ENCODE measurements at regions not wholly inside any gene's neighbourhood (a gene's known extent, or its start where the extent isn't known, plus 50 kb on each side); places are given as distances from the start of the nearest gene placed in this dataset.

DNA sequence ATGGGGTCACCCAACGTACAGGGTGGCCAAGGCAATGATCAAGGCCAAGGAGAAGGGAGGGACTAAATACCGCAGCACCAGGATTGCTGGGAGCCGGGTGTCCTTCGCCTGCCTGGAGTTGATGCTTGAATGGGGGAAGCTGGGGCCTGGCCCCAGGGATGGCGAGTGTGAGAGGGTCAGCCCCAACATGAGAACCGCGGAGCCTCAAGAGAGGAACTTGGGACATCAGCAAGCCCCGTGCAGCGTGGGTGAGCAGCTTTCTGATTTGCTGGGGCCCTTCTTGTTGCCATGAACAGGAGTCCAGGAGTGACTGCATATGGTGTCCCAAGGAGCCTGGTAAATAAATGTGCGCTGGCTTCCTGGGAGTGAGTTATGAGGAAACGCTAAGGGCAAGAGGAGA is 72.8 kb upstream of the PITRM1 start:
- intact Hi-C loops (cut with micrococcal nuclease), result no loop called here

DNA sequence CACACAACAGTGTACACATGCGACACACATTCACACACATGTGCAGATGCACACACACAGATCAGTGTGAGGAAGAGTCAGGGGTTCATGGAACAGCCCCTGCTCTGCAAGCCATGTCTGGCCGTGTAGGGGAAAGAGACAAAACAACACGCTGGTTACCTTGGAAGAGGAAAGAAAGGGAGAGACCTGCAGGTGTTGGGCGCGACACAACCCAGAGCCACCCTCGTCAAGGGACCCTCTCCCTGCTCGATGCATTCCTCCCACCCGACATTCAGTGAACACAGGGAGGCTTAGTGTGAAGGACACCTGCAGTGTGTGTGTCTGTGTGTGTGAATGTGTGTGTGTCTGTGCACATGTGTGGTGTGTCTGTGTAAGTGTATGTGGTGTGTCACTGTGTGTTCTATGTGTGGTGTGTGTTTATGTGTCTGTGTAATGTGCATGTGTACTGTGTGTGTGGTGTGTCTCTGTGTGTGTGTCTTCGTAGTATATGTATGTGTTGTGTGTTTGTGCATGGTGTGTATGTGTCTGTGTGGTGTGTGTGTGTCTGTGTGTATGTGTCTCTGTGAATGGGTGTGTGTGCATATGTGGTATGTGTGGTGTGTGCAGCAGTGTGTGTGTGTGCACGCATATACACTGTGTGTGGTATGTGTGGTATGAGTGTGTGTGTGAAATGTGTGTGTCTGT is 69.5 kb upstream of the PITRM1 start:
- intact Hi-C loops (cut with micrococcal nuclease), result no loop called here

DNA sequence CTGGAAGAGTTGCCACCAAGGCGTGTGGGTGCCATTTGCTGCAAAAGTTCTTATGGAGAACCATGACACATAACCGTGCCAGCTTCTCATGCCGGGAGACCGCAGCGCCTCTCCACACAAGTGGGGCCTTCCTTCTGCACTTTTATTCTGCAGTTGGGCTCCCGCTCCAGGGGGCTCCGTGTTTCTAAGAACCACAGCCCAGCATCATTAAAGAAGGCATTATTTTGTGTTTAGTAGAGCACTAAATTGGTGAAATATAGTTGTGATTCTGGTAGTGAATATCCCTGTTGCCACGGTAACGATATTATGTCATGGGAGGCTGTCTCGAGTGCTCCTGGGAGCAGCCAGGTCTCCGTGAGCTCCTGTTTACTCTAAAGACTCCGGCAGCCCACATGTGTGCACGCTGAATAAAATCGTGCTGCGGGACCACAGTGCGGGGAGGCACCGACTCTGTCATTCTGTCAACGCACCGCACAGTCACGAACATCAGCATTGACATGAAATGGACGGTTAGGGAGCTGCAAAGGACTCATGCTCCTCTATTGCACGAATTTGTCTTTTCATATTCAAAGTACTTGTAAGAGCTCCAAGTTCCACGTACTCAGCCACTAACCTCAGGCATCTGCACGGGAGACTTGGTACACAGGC is 68.8 kb upstream of the PITRM1 start:
- intact Hi-C loops (cut with micrococcal nuclease), result no loop called here

DNA sequence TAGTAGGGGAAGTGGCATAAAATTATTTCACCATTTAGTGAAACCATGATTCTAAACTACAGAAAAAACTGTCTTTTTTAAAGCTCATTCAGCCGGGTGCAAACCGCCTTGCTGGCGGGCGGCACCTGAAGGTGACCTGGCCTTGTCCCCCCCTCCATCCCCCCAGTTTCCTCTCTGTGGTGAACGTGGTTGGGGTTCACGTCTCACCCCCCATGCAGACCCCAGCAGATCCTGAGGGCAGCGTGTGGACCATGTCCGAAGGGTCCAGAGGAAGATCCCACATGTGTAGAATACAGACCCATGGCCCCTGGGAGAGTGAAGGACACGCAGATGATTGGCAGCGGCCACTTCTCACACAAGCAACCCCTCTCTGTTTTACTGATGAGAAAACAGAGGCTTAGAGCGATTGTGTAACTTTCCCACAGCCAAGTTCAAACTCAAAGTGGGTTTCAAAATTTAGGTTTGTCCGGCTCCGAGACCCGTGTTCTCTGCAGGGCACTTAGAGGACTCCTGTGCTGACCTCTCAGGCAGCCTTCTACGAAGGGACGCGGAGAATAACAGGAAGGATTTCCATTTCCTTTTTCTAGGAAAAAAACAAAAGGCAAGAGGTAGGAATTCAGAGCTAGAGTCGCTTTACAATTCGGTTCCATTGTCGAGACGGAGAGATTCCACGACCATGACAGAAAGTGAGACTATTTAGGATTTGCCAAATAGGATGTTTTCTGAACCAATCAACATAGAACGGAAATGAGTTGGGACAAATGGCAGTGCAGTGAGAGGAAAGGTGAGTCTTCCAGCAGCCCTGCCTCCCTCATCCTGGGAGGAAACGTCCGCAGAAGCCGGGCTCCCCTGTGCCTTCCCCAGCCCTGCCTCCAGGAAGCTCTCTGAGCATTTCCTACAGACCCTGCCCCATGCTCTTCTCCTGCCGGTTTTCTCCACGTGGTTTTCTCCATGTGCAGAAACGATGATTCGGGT is 67.6 kb upstream of the PITRM1 start:
- intact Hi-C loops (cut with micrococcal nuclease), result loop anchor here (1.0 to 2.0 kb wide), 2 partner anchors 537 to 1416 kb away; no protein-coding TSS in a partner anchor

DNA sequence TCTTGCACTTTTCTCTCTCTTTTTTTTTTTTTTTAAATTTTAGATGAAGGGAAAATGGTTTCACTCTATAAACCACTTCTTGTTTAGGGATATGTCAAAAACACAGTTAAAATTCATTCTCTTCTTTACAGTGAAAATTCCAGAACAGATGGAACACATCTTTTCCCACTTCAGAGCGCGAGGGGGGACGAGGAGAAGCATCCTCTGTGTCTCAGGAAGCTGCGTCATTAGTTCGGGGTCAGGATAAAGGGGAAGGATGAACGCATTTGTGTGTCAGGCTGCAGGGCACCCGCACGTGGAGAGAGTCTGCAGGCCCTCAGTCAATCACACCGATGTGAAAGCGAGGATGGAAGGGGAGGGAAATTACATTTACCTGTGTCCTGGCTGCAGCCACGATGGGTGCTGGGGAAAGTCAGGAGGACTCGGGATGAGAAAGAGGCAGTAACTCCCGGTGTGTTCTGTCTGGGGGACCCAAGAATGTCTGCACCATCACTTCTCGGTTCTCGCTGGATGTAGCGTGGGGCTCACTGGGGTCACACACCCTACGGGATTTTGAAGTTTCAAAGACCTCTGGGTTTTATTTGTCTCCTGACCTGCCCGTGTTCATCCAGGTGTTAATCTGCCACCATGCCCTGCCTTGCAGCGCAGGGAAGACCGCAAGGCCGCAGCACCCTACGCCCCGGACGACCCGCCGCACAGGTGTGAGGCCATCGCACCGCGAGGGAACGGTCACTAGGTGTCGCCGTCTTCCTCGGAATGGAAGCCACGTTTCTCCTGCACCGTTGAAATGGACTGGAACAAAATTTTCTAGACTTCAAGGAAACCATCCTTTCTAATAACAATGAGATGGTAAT is 66.7 kb upstream of the PITRM1 start:
- intact Hi-C loops (cut with micrococcal nuclease), result loop anchor here (1.0 to 2.0 kb wide), 2 partner anchors 538 to 1417 kb away; no protein-coding TSS in a partner anchor

DNA sequence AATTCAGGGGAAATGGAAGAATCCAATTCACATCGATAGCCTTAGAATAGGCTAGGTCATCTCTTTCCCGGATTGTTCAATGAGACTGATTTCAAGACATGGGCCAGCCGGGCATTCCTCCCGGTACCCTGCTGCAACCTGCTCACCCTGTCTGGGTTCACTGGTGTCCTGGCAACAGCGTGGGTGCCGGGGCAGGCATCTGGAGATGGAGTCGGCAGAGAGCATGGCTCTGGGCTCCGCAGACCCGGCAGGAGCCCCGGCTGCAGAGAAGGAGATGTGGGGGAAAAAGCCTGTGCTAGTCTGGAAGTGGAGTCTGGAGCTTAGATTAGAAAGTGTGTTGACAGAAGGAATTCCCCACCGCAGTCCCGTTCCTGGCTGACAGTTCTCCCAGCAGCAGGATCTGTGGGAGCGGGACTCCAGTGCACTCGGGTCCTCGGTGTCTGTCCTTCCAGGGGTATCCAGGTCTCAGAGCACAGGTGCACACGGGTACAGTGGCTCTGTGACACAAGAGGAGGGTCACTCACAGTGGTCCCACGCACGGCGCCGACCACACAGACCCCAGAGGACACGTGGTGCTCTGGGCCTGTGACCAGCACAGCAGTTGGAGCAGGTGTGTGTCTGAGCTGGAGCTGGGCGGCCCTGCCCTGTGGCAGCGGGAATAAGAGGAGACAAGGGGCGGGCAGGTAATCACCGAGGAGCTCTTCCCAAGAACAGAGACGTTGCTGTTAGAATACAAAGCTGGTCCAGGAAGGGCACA is 65.7 kb upstream of the PITRM1 start:
- intact Hi-C loops (cut with micrococcal nuclease), result loop anchor here (2.0 kb wide), 1 partner anchor 539 kb away; no protein-coding TSS in a partner anchor

DNA sequence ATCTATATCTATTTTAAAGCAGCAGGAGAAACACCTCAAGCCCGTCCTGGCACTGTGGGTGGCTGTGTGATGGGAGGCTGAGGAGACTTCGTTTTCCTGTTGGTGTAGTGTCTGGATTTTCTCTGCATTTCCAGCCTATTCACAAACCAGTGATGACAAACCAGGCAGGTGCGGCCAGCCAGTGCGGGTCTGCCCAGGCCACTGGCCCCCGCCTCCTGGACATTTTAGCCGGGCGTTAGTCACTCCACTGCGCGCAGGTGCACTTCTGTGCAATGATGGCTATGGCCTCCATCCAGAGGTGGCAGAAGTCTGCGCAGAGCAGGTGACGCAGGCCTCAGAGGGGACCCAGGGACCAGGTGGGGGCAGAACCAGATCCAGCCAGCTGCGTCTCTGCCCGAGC is 64.9 kb upstream of the PITRM1 start:
- intact Hi-C loops (cut with micrococcal nuclease), result no loop called here

DNA sequence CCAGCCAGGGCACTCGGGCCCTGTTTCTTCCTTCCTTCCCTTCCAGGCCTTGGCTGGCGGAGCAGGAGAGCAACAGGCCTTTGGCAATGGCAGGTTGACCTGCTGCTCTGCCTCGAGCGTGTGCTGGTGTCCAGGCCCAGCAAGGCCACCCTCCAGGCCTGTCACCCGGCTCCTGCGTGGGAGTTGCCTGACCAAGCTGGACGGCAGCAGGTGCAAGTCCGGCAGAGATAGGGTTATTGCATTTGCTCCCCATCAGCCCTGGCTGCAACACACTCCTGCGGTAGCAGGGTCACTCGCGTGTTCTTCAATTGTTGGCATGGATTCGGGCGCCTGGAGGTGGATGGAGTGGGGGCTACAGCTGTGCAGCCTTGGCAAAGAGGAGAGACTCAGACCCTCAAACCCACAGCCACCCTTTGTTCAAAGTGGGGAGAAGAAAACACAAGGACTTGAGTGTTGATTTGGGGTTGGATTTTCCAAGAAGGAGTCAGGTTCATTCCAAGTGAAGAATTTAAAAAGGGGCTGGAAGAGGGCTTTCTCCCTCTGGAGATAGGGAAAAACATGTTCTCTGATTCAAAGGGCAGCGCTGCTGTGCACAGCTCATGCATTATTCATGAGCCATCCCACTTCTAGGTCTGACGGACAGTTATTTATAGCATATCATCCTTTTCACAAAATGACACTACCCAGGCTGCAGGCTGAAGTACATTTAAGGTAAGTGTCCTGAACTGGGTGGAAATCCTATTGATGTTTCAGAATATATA is 64.2 kb upstream of the PITRM1 start:
- intact Hi-C loops (cut with micrococcal nuclease), result no loop called here

DNA sequence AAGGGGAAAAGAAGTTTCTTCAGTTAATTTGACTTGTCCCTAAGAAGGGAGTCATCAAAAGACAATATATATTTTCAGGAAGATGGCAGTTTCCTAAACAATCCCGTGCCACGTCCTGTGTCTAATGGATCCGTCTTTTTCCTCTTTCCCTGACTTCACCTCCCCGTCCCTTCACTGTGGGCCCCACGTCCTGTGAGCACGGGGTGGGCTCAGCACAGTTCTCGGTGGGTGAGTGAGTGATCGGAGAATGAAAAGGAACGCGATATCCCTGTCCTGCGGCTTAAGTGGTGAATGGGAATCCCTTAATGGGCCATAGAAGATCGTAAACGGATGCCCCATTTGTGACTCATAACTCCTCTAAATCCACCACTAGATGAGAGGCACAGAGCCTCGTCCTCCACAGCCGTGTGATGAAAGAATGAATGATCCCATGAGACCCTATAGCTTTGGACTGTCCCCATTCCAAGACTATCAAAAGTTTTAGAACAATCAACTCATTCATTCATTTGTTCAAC is 63.5 kb upstream of the PITRM1 start:
- intact Hi-C loops (cut with micrococcal nuclease), result no loop called here

DNA sequence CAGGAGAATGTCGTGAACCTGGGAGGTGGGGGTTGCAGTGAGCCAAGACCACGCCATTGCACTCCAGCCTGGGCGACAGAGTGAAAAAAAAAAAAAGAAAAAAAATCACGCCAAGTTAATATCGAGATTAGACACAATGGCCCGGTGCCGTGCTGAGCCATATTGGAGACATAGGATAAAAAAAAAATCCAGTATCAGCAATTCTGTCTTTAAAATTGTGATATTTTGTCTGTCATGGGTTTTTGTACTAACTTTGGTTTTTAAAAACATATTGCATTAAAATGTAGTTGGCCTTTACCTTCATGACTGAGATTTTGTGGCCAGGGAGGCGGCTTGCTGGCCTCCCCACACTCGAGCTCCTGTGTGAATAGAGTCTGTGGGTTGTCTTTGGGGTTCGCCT is 62.8 kb upstream of the PITRM1 start:
- intact Hi-C loops (cut with micrococcal nuclease), result no loop called here

DNA sequence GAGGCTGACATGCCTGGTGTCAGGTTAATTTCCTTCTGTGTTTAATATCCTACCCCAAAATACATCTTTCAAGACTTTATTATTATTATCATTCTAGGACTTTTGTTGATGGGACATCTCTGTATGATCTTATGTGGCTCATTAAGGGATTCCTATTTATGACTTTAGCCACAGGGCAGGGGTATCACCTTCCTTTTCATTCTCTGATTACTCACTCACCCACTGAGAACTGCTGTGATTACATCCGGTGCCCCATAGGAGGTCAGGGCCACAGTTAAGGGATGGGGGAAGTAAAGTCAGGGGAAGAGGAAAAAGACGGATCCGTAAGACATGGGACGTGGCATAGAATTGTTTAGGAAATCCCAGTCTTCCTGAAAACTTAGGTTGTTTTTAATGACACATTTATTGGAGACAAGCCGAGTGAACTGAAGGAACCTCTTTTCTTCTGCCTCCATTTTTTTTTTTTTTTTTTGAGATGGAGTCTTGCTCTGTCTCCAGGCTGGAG is 61.0 kb upstream of the PITRM1 start:
- intact Hi-C loops (cut with micrococcal nuclease), result loop anchor here (5.0 kb wide), 1 partner anchor 41 kb away; no protein-coding TSS in a partner anchor

DNA sequence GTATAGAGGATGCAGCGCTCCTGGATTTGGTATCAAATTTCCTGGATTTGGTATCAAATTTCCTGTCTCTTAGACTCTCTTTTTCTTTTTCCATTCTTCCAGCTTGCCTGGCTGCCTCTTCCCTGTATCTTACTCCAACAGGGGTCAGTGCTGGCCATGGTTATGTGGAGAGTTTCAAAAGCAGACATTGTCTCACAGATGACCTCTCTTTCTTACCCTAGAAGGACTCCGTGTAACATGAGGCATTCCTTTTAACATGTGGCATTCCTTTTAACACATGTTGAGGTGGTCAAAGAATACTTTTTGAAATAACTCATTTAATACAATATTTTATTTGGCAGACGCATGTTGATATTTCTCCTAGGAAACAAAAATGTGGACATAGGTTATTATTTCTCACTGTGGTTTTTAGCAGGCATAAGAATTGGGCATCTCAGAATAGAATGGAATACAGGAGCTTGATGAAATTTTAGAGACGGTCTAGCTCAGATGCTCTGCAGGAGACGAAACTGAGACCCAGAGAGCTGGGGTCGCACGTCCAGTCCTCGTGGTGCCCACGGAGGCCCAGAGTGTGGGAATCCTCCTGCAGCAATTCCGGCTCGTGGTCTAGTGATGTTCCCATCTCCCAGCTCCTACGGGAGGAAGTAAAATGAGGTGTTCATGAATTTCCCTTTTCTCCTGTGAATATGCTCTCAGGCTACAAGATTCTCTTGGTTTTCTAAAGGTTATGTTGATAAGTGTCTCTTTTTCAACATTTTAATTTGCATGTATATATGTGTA is 59.6 kb upstream of the PITRM1 start:
- intact Hi-C loops (cut with micrococcal nuclease), result loop anchor here (5.0 kb wide), 1 partner anchor 40 kb away; no protein-coding TSS in a partner anchor

DNA sequence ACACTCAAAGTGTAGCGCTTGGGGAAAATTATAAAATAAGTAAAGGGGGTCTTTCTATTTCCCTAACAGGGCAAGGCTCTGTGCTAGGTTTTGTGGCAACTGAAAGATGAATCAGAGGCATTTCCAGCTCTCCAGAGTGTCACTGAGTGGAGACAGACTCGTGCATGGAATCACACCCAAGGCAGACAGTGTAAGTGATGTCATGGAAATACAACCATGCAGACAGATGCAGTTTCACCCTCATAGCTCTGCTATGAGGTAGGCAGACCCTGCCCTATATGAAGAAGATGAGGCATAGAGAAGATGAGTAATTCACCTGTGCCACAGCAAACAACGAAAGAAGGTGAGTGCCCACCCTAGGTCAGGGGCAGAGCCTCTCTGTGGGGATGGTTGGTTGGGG is 57.2 kb upstream of the PITRM1 start:
- intact Hi-C loops (cut with micrococcal nuclease), result loop anchor here (5.0 kb wide), 1 partner anchor 38 kb away; no protein-coding TSS in a partner anchor

DNA sequence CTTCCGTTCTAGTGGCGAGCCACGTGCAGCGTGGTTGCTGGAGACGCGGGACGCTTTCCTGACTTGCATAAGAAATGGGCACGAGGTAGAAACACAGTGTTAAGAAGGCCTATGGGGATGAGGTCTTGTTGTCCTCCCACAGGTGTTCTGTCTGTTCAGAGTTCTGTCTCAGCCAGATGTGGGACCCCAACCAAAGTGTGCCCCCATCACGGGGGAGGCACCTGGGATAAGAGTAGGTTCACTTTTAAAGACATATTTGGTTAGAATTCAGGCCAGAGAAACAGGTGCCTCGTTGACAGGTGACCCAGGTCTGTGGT is 56.0 kb upstream of the PITRM1 start:
- intact Hi-C loops (cut with micrococcal nuclease), result no loop called here

DNA sequence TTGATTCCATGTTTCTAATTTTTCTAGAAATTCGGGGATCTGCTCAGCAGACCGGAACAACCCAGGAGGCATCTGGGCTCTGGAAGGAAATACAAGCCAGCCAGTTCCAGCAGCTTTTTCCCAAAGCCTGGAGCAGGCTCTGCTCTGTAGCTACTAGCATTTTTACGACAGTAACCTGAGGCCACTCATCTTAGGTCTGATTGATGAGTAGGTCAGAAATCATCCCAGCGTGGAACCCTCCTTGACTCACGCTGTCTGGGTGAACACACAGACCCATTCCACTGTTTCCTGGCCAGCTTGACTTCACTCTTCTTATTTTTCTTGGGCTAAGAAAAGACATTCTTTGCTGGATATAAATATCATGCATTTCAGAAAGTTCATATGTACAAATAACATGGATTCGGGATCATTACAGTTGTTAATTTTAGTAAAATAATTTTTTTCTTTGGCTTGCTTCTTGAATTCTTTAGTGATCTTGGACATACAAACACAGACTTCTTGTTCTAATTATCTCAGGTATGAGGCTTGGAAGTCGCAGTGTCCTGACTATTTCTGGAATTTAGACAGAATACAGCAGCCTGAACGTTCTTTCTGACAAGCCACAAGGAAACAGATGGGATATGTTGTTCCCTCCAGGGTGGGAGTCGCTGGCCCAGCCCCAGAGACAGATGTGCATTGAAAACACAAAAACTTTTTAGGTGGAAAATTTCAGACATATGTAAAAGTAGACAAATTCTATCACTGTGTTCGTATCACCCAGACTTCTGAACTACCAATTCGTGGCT is 54.6 kb upstream of the PITRM1 start:
- intact Hi-C loops (cut with micrococcal nuclease), result no loop called here

DNA sequence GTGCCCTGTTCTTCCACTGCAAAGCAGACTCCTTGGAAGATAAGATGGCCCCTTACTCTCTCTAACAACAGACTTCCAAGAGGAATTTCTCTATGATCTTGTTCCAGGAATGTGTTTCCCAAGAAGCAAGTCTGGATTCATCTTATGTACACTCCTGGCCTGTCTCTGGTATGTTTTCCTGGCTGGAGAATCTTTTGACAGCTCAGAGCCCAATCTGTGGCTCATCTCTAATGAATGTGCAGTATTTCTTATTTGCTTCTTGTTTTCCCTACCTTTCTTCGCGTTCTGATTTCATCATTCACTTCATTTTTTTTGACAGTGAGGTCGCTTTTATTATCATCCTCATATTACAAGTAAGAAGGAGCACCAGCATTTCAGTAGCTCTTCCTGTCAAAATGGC is 53.0 kb upstream of the PITRM1 start:
- intact Hi-C loops (cut with micrococcal nuclease), result no loop called here

DNA sequence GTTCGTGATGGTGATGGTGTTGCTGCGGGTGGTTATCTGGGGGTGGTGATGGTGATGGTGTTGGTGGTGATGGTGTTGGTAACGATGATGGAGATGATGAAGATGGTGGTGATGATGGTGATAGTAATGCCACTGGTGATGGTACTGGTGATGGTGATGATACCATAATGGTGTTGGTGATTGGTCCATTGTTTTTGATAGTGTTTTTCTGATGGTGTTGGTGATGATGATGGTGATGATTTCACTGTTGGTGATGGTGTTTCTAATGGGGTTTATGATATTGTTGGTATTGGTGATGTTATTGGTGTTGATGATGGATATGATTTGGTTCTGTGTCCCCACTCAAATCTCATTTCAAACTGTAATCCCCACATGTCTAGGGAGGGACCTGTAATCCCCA is 51.7 kb upstream of the PITRM1 start:
- intact Hi-C loops (cut with micrococcal nuclease), result no loop called here

Data from T-helper 2 cell treated with Interferon-gamma antibody and Interleukin-4, amounts not matched to agents 100 ng/mL and 5 ng/mL, for 36 hours (primary cell).